WTC11 (cell line): ENCODE measurements at regions not wholly inside any gene's neighbourhood (a gene's known extent, or its start where the extent isn't known, plus 50 kb on each side); places are given as distances from the start of the nearest gene placed in this dataset.

Experiments
- ATAC-seq: fragments of 200-7000 bp; cut with Tn5 transposase; 2 replicates; pipeline ENCODE4 v1.10.0; 2021; ENCODE audit warnings: mild to moderate bottlenecking, moderate library complexity
- CTCF ChIA-PET: fragments of 300-600 bp; sonication (Branson Sonifier 250); formaldehyde crosslinking; loops from one replicate; lab custom pipeline; 2021; ENCODE audit warnings: antibody characterized with exemption; lab: Charles Lee
- POLR2A ChIA-PET: fragments of 350-600 bp; sonication (Branson Sonifier 250); formaldehyde crosslinking; loops from one replicate; lab custom pipeline; 2021; ENCODE audit warnings: antibody characterized with exemption; lab: Charles Lee
- DNase-seq: peaks from one replicate; pipeline ENCODE4 v3.0.0; 2021; ENCODE audit warnings: low spot score
- H3K27ac Mint-ChIP-seq: 2 replicates; pipeline ENCODE4 v1.8.0; 2021; ENCODE audit warnings: mixed read lengths
- H3K27me3 Mint-ChIP-seq: 2 replicates; pipeline ENCODE4 v1.8.0; 2021; ENCODE audit warnings: low read depth, mild to moderate bottlenecking, moderate library complexity, mixed read lengths
- H3K36me3 Mint-ChIP-seq: 2 replicates; pipeline ENCODE4 v1.8.0; 2021; ENCODE audit warnings: mixed read lengths
- H3K4me1 Mint-ChIP-seq: 2 replicates; pipeline ENCODE4 v1.8.0; 2022; ENCODE audit warnings: mixed read lengths
- H3K4me3 Mint-ChIP-seq: 2 replicates; pipeline ENCODE4 v1.8.0; 2021; ENCODE audit warnings: mild to moderate bottlenecking, moderate library complexity, mixed read lengths
- H3K9me3 Mint-ChIP-seq: 2 replicates; pipeline ENCODE4 v1.8.0; 2021; ENCODE audit warnings: mixed read lengths
- ATF1 ChIP-seq: sonication (generic); formaldehyde crosslinking; IDR thresholded peaks from 2 replicates; pipeline ENCODE4 v1.8.1; 2023; ENCODE audit warnings: mild to moderate bottlenecking, moderate library complexity, missing genetic modification reagents
- CREB1 ChIP-seq: sonication (generic); formaldehyde crosslinking; IDR thresholded peaks from 2 replicates; pipeline ENCODE4 v1.8.0; 2023; ENCODE audit warnings: mild to moderate bottlenecking, missing genetic modification reagents
- CREM ChIP-seq: sonication (generic); formaldehyde crosslinking; IDR thresholded peaks from 2 replicates; pipeline ENCODE4 v1.8.1; 2022; ENCODE audit warnings: mild to moderate bottlenecking, missing genetic modification reagents, moderate library complexity
- ETV6 ChIP-seq: sonication (generic); formaldehyde crosslinking; IDR thresholded peaks from 2 replicates; pipeline ENCODE4 v1.8.1; 2022; ENCODE audit warnings: mild to moderate bottlenecking, missing genetic modification reagents
- NR1H2 ChIP-seq: sonication (generic); formaldehyde crosslinking; IDR thresholded peaks from 2 replicates; pipeline ENCODE4 v1.9.0; 2021; ENCODE audit warnings: mild to moderate bottlenecking, moderate library complexity, missing genetic modification reagents
- SOX15 ChIP-seq: fragments of 250-450 bp; sonication (Bioruptor Pico); IDR thresholded peaks from 2 replicates; pipeline ENCODE4 v1.9.0; 2021; ENCODE audit warnings: mild to moderate bottlenecking
- TEAD4 ChIP-seq: sonication (generic); formaldehyde crosslinking; IDR thresholded peaks from 2 replicates; pipeline ENCODE4 v1.8.0; 2022; ENCODE audit warnings: mild to moderate bottlenecking, missing genetic modification reagents
- TP53 ChIP-seq: sonication (generic); formaldehyde crosslinking; IDR thresholded peaks from 2 replicates; pipeline ENCODE4 v1.8.1; 2023; ENCODE audit warnings: mild to moderate bottlenecking, missing genetic modification reagents
- ZNF416 ChIP-seq: fragments of 250-450 bp; sonication (Bioruptor Pico); IDR thresholded peaks from 2 replicates; pipeline ENCODE4 v1.9.0; 2021; ENCODE audit warnings: mild to moderate bottlenecking, inconsistent platforms
- ZNF423 ChIP-seq: fragments of 250-450 bp; sonication (Bioruptor Pico); IDR thresholded peaks from 2 replicates; pipeline ENCODE4 v2.1.2; 2022; ENCODE audit warnings: mild to moderate bottlenecking, moderate library complexity
- ZNF671 ChIP-seq: fragments of 250-450 bp; sonication (Bioruptor Pico); IDR thresholded peaks from 2 replicates; pipeline ENCODE4 v1.8.0; 2021; ENCODE audit warnings: mild to moderate bottlenecking
- TF ChIP-seq, protein P1 (sequence below): fragments of 200-600 bp; IDR thresholded peaks from 2 replicates; pipeline ENCODE4 v1.8.0; 2022; ENCODE audit warnings: antibody characterized with exemption
- TF ChIP-seq, protein P2 (sequence below): sonication (generic); formaldehyde crosslinking; IDR thresholded peaks from 2 replicates; pipeline ENCODE4 v1.8.1; 2023; ENCODE audit warnings: mild to moderate bottlenecking, moderate library complexity, missing genetic modification reagents
- TF ChIP-seq, protein P3 (sequence below): sonication (generic); formaldehyde crosslinking; IDR thresholded peaks from 2 replicates; pipeline ENCODE4 v1.8.1; 2022; ENCODE audit warnings: mild to moderate bottlenecking, moderate library complexity, missing genetic modification reagents
- TF ChIP-seq, protein P4 (sequence below): sonication (generic); formaldehyde crosslinking; IDR thresholded peaks from 2 replicates; pipeline ENCODE4 v1.8.1; 2023; ENCODE audit warnings: mild to moderate bottlenecking, missing genetic modification reagents
- TF ChIP-seq, protein P5 (sequence below): sonication (generic); formaldehyde crosslinking; IDR thresholded peaks from 2 replicates; pipeline ENCODE4 v1.8.1; 2023; ENCODE audit warnings: mild to moderate bottlenecking, missing genetic modification reagents
- TF ChIP-seq, protein P6 (sequence below): sonication (generic); formaldehyde crosslinking; IDR thresholded peaks from 2 replicates; pipeline ENCODE4 v1.8.1; 2023; ENCODE audit warnings: mild to moderate bottlenecking, missing genetic modification reagents, moderate library complexity
- TF ChIP-seq, protein P7 (sequence below): sonication (generic); formaldehyde crosslinking; conservative IDR thresholded peaks from 2 replicates; pipeline ENCODE4 v1.8.1; 2022; ENCODE audit warnings: mild to moderate bottlenecking, missing genetic modification reagents

DNA sequence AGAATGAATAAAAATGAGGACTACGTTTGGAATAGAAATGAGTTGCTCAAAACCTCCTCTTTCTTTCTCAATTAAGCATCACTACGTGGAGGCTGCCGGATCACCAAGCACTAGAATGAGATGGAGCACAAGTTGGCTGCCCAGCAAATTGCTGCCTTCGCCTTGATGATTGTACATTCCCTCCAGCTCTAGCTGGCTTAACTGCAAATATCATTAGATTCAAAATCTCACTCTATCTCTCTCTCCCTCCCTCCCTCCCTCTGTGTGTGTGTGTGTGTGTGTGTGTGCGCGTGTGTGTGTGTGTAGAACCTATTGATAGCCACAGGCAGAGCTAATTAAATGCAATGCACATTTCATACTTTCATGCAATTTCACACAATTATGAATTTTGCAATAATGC lies 310.7 kb upstream of the CDH4 start (continued):
- TF ChIP-seq, protein P1, sequence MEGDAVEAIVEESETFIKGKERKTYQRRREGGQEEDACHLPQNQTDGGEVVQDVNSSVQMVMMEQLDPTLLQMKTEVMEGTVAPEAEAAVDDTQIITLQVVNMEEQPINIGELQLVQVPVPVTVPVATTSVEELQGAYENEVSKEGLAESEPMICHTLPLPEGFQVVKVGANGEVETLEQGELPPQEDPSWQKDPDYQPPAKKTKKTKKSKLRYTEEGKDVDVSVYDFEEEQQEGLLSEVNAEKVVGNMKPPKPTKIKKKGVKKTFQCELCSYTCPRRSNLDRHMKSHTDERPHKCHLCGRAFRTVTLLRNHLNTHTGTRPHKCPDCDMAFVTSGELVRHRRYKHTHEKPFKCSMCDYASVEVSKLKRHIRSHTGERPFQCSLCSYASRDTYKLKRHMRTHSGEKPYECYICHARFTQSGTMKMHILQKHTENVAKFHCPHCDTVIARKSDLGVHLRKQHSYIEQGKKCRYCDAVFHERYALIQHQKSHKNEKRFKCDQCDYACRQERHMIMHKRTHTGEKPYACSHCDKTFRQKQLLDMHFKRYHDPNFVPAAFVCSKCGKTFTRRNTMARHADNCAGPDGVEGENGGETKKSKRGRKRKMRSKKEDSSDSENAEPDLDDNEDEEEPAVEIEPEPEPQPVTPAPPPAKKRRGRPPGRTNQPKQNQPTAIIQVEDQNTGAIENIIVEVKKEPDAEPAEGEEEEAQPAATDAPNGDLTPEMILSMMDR, result no peak
- TF ChIP-seq, protein P2, sequence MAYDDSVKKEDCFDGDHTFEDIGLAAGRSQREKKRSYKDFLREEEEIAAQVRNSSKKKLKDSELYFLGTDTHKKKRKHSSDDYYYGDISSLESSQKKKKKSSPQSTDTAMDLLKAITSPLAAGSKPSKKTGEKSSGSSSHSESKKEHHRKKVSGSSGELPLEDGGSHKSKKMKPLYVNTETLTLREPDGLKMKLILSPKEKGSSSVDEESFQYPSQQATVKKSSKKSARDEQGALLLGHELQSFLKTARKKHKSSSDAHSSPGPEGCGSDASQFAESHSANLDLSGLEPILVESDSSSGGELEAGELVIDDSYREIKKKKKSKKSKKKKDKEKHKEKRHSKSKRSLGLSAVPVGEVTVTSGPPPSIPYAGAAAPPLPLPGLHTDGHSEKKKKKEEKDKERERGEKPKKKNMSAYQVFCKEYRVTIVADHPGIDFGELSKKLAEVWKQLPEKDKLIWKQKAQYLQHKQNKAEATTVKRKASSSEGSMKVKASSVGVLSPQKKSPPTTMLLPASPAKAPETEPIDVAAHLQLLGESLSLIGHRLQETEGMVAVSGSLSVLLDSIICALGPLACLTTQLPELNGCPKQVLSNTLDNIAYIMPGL (CRISPR knock-in tag), result no peak
- TF ChIP-seq ZNF416 (CRISPR knock-in tag) (no peak), ZNF671 (no peak), CREM (CRISPR knock-in tag) (no peak), ATF1 (CRISPR knock-in tag) (no peak), ETV6 (CRISPR knock-in tag) (no peak)
- TF ChIP-seq, protein P3, sequence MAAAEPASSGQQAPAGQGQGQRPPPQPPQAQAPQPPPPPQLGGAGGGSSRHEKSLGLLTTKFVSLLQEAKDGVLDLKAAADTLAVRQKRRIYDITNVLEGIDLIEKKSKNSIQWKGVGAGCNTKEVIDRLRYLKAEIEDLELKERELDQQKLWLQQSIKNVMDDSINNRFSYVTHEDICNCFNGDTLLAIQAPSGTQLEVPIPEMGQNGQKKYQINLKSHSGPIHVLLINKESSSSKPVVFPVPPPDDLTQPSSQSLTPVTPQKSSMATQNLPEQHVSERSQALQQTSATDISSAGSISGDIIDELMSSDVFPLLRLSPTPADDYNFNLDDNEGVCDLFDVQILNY (CRISPR knock-in tag), result no peak
- TF ChIP-seq, protein P4, sequence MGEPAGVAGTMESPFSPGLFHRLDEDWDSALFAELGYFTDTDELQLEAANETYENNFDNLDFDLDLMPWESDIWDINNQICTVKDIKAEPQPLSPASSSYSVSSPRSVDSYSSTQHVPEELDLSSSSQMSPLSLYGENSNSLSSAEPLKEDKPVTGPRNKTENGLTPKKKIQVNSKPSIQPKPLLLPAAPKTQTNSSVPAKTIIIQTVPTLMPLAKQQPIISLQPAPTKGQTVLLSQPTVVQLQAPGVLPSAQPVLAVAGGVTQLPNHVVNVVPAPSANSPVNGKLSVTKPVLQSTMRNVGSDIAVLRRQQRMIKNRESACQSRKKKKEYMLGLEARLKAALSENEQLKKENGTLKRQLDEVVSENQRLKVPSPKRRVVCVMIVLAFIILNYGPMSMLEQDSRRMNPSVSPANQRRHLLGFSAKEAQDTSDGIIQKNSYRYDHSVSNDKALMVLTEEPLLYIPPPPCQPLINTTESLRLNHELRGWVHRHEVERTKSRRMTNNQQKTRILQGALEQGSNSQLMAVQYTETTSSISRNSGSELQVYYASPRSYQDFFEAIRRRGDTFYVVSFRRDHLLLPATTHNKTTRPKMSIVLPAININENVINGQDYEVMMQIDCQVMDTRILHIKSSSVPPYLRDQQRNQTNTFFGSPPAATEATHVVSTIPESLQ (CRISPR knock-in tag), result no peak

DNA sequence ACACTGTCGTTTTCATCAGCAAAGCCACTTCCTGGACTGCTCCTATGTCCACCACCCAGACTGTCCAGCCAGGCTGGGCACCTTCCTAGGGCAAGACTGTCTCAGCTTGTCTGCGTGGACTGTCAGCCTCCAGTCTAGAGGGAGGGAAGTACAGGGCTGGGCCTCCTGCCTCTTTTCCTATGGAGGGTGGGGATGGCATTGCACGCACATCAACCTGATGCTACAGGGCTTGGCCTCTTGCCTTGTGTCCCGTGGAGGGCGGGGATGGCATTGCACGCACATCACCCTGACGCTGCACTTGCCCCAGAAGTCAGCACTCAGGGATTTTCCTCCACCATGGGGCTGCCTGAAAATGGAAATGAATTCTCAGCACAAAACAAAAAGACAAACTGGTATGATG lies 304.2 kb upstream of the CDH4 start:
- Mint-ChIP-seq H3K27ac (no peak overlapping the region), H3K36me3 (peaks cover 7% of the 10 kb centered on the region), H3K27me3 (peaks cover 91% of the 10 kb centered on the region), H3K4me1 (peaks cover 8% of the 10 kb centered on the region), H3K4me3 (no peak overlapping the region), H3K9me3 (peaks cover 27% of the 10 kb centered on the region)
- no peak for ATAC-seq
- ChIA-PET CTCF (no interaction called here), POLR2A (no interaction called here)
- TF ChIP-seq CREB1 (CRISPR knock-in tag) (no peak), ZNF423 (CRISPR knock-in tag) (no peak)
- TF ChIP-seq, protein P5, sequence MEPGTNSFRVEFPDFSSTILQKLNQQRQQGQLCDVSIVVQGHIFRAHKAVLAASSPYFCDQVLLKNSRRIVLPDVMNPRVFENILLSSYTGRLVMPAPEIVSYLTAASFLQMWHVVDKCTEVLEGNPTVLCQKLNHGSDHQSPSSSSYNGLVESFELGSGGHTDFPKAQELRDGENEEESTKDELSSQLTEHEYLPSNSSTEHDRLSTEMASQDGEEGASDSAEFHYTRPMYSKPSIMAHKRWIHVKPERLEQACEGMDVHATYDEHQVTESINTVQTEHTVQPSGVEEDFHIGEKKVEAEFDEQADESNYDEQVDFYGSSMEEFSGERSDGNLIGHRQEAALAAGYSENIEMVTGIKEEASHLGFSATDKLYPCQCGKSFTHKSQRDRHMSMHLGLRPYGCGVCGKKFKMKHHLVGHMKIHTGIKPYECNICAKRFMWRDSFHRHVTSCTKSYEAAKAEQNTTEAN (CRISPR knock-in tag), result no peak
- TF ChIP-seq, protein P6, sequence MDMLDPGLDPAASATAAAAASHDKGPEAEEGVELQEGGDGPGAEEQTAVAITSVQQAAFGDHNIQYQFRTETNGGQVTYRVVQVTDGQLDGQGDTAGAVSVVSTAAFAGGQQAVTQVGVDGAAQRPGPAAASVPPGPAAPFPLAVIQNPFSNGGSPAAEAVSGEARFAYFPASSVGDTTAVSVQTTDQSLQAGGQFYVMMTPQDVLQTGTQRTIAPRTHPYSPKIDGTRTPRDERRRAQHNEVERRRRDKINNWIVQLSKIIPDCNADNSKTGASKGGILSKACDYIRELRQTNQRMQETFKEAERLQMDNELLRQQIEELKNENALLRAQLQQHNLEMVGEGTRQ (CRISPR knock-in tag), result no peak
- TF ChIP-seq, protein P7, sequence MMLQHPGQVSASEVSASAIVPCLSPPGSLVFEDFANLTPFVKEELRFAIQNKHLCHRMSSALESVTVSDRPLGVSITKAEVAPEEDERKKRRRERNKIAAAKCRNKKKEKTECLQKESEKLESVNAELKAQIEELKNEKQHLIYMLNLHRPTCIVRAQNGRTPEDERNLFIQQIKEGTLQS (CRISPR knock-in tag), result no peak
- DNase-seq, result no peak

DNA sequence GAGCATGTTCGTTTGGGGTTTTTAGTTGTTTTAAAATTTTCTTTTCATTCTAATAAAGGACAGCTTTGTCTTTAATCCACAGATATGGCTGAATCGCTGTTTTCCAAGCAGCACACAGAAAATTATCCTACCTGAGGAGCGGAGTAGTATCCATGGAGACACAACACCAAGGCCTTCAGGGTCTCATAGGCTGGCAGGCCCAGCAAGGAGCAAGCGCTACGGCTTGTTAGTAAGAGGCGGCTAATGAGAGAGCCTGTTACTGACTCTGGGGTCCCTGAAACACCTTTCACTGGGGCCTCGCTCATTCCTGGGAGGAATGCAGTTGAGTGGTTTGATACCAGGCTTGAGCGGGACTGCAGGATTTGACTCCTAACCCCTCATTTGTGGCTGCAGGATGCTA lies 303.8 kb upstream of the CDH4 start:
- H3K4me3 Mint-ChIP-seq, result no peak overlapping the region
- no peak for TF ChIP-seq ZNF423 (CRISPR knock-in tag)
- no peak for TF ChIP-seq NR1H2 (CRISPR knock-in tag)
- TF ChIP-seq TP53 (CRISPR knock-in tag), result no peak
- no peak for TF ChIP-seq SOX15 (CRISPR knock-in tag)
- TF ChIP-seq, protein P6 (CRISPR knock-in tag), result no peak
- TF ChIP-seq TEAD4, result no peak
- ChIA-PET CTCF (no interaction called here), POLR2A (no interaction called here)
- peaks cover 7% of the 10 kb centered on the region for H3K36me3 Mint-ChIP-seq
- no peak for DNase-seq
- H3K27ac Mint-ChIP-seq, result no peak overlapping the region
- peaks cover 8% of the 10 kb centered on the region for H3K4me1 Mint-ChIP-seq
- peaks cover 27% of the 10 kb centered on the region for H3K9me3 Mint-ChIP-seq
- H3K27me3 Mint-ChIP-seq, result peaks cover 91% of the 10 kb centered on the region
- no peak for ATAC-seq
